LNCaP clone FGC (cell line): ENCODE measurements at regions not wholly inside any gene's neighbourhood (a gene's known extent, or its start where the extent isn't known, plus 50 kb on each side); places are given as distances from the start of the nearest gene placed in this dataset.

ENCODE experiments used
- DNase-seq: peaks from one replicate; pipeline ENCODE4 v3.0.0-alpha.2; 2011; ENCODE audit warnings: low read depth
- H3K4me3 ChIP-seq: 2 replicates; pipeline ENCODE4 v1.5.1; 2011; ENCODE audit warnings: mild to moderate bottlenecking, low read depth, low read length, control low read depth
- CTCF ChIP-seq: IDR thresholded peaks from 2 replicates; pipeline ENCODE4 v1.5.1; 2012; ENCODE audit warnings: mild to moderate bottlenecking; ENCODE audit not compliant: control insufficient read depth, insufficient read depth; ENCODE audit errors: extremely low read depth

- TF ChIP-seq CTCF, result no peak
- no peak overlapping the region for H3K4me3 ChIP-seq
- DNase-seq, result no peak
Observed at GRCh38 chr17:77327566-77328464, 187.0 kb downstream of the SEC14L1 start.

- no peak for TF ChIP-seq CTCF
- H3K4me3 ChIP-seq, result no peak overlapping the region
- no peak for DNase-seq
Observed at GRCh38 chr17:77328823-77329740, 188.3 kb downstream of the SEC14L1 start.

GRCh38 chr17:77329741-77330531, 189.2 kb downstream of the SEC14L1 start:
- DNase-seq, result no peak
- TF ChIP-seq CTCF, result no peak
- H3K4me3 ChIP-seq, result no peak overlapping the region

- no peak for DNase-seq
- H3K4me3 ChIP-seq, result no peak overlapping the region
- TF ChIP-seq CTCF, result no peak
Observed at GRCh38 chr17:77330602-77331081, 189.9 kb downstream of the SEC14L1 start.

- peak; percentile 38 for DNase-seq
- H3K4me3 ChIP-seq, result no peak overlapping the region
- TF ChIP-seq CTCF, result peak; percentile 94
Observed at GRCh38 chr17:77331301-77331864, 190.6 kb downstream of the SEC14L1 start.
